ENCODE measurements at regions not wholly inside any gene's neighbourhood (a gene's known extent, or its start where the extent isn't known, plus 50 kb on each side); places are given as distances from the start of the nearest gene placed in this dataset.
"Not testable (repeated sequence)": the region's sequence is repeated elsewhere in the genome, so short reads cannot be mapped to it uniquely, and the experiment has no call there.

- no peak overlapping the region for H3K4me3 ChIP-seq
- no peaks in the 10 kb centered on the region for H3K36me3 ChIP-seq (ENCODE audit: low read depth, missing control alignments)
- TF ChIP-seq CTCF (IDR thresholded peaks at IDR 0.05) = no peak
- whole genome bisulfite sequencing, 2 donors = 88 to 93% methylated on average over 4 of the region's 4 CpGs
- H3K4me1 ChIP-seq = peaks cover 4% of the 10 kb centered on the region
- no peaks in the 10 kb centered on the region for H3K27me3 ChIP-seq
- no peaks in the 10 kb centered on the region for H3K9me3 ChIP-seq
- no peak for DNase-seq
- no peak overlapping the region for H3K27ac ChIP-seq
- intact Hi-C loops (cut with DNase I; ENCODE audit: low total_unique reads) = no loop called here
Measured at GRCh38 chr4:16411501-16412085, 185.3 kb upstream of the TAPT1 start.

GRCh38 chr4:16393216-16393615, 166.9 kb upstream of the TAPT1 start:
- H3K27me3 ChIP-seq; DNase-seq; H3K4me3 ChIP-seq; H3K36me3 ChIP-seq (ENCODE audit: low read depth, missing control alignments); H3K4me1 ChIP-seq; intact Hi-C loops (cut with DNase I; ENCODE audit: low total_unique reads); H3K27ac ChIP-seq; H3K9me3 ChIP-seq: not testable (repeated sequence)
- no CpG with 5 or more reads among the region's 32 CpGs for WGBS, 2 donors

- no peaks in the 10 kb centered on the region for H3K27me3 ChIP-seq
- no peaks in the 10 kb centered on the region for H3K36me3 ChIP-seq (ENCODE audit: low read depth, missing control alignments)
- no peak overlapping the region for H3K4me3 ChIP-seq
- intact Hi-C loops (cut with DNase I; ENCODE audit: low total_unique reads) = no loop called here
- no peaks in the 10 kb centered on the region for H3K9me3 ChIP-seq
- no peak overlapping the region for H3K27ac ChIP-seq
- no peaks in the 10 kb centered on the region for H3K4me1 ChIP-seq
- 88 to 94% methylated on average over 3 of the region's 3 CpGs for WGBS, 2 donors
- DNase-seq = no peak
- TF ChIP-seq POLR2A (IDR thresholded peaks at IDR 0.05) (no peak), CTCF (IDR thresholded peaks at IDR 0.05) (no peak)
Measured at GRCh38 chr4:16391196-16391595, 164.9 kb upstream of the TAPT1 start.

- TF ChIP-seq CTCF (IDR thresholded peaks at IDR 0.05) (no peak), POLR2A (IDR thresholded peaks at IDR 0.05) (no peak)
- no peaks in the 10 kb centered on the region for H3K27me3 ChIP-seq
- no peak overlapping the region for H3K4me3 ChIP-seq
- DNase-seq = no peak
- intact Hi-C loops (cut with DNase I; ENCODE audit: low total_unique reads) = no loop called here
- no peaks in the 10 kb centered on the region for H3K9me3 ChIP-seq
- WGBS, 2 donors = 89% methylated on average over 1 of the region's 1 CpG
- H3K4me1 ChIP-seq = no peaks in the 10 kb centered on the region
- H3K27ac ChIP-seq = no peak overlapping the region
- H3K36me3 ChIP-seq (ENCODE audit: low read depth, missing control alignments) = no peaks in the 10 kb centered on the region
Measured at GRCh38 chr4:16387448-16387847, 161.2 kb upstream of the TAPT1 start.

GRCh38 chr4:16386711-16387320, 160.5 kb upstream of the TAPT1 start:
- no peaks in the 10 kb centered on the region for H3K9me3 ChIP-seq
- H3K27me3 ChIP-seq = no peaks in the 10 kb centered on the region
- no peaks in the 10 kb centered on the region for H3K4me1 ChIP-seq
- TF ChIP-seq POLR2A (IDR thresholded peaks at IDR 0.05) (no peak), CTCF (IDR thresholded peaks at IDR 0.05) (no peak)
- DNase-seq = no peak
- no peak overlapping the region for H3K4me3 ChIP-seq
- H3K36me3 ChIP-seq (ENCODE audit: low read depth, missing control alignments) = no peaks in the 10 kb centered on the region
- intact Hi-C loops (cut with DNase I; ENCODE audit: low total_unique reads) = no loop called here
- H3K27ac ChIP-seq = no peak overlapping the region
